Neural progenitor cell (in vitro differentiated cells): ENCODE measurements at regions not wholly inside any gene's neighbourhood (a gene's known extent, or its start where the extent isn't known, plus 50 kb on each side); places are given as distances from the start of the nearest gene placed in this dataset.

Experiments used
- DNase-seq: peaks from one replicate; pipeline ENCODE4 v3.0.0-alpha.2; 2016; ENCODE audit warnings: low spot score
- H2AFZ ChIP-seq: fragments of 200-600 bp; sonication (generic); replicated peaks from 2 replicates; pipeline ENCODE4 v1.6.1; 2016; ENCODE audit warnings: antibody characterized with exemption
- H3F3A ChIP-seq: fragments of 200-600 bp; sonication (generic); 2 replicates; pipeline ENCODE4 v1.6.1; 2016; ENCODE audit warnings: antibody characterized with exemption, low read depth
- H3K27ac ChIP-seq: fragments of 200-600 bp; sonication (generic); 2 replicates; pipeline ENCODE4 v1.5.1; 2016; ENCODE audit warnings: mild to moderate bottlenecking
- H3K27me3 ChIP-seq: fragments of 200-600 bp; sonication (generic); 2 replicates; pipeline ENCODE4 v1.6.1; 2016; ENCODE audit warnings: mild to moderate bottlenecking, moderate library complexity
- H3K36me3 ChIP-seq: fragments of 200-600 bp; sonication (generic); 2 replicates; pipeline ENCODE4 v1.5.1; 2016
- H3K4me1 ChIP-seq: fragments of 200-600 bp; sonication (generic); 2 replicates; pipeline ENCODE4 v1.6.1; 2016; ENCODE audit warnings: mixed run types
- H3K4me2 ChIP-seq: fragments of 200-600 bp; sonication (generic); 2 replicates; pipeline ENCODE4 v1.6.1; 2016
- H3K4me3 ChIP-seq: fragments of 200-600 bp; sonication (generic); 2 replicates; pipeline ENCODE4 v1.5.1; 2016
- H3K79me2 ChIP-seq: fragments of 200-600 bp; sonication (generic); 2 replicates; pipeline ENCODE4 v1.6.1; 2016; ENCODE audit warnings: low read depth
- H3K9ac ChIP-seq: fragments of 200-600 bp; sonication (generic); 2 replicates; pipeline ENCODE4 v1.6.1; 2016
- H3K9me3 ChIP-seq: fragments of 200-600 bp; sonication (generic); 2 replicates; pipeline ENCODE4 v1.5.1; 2016; ENCODE audit warnings: low read depth
- H4K20me1 ChIP-seq: fragments of 200-600 bp; sonication (generic); 2 replicates; pipeline ENCODE4 v1.6.1; 2016; ENCODE audit warnings: low read depth
- H3K27ac Mint-ChIP-seq: 3 replicates; pipeline ENCODE4 v1.8.0; 2021; ENCODE audit warnings: mixed read lengths
- H3K27me3 Mint-ChIP-seq: 2 replicates; pipeline ENCODE4 v1.8.0; 2022; ENCODE audit warnings: low read depth, mild to moderate bottlenecking, inconsistent platforms, moderate library complexity, mixed read lengths; ENCODE audit not compliant: insufficient read depth
- H3K36me3 Mint-ChIP-seq: 3 replicates; pipeline ENCODE4 v1.8.0; 2021; ENCODE audit warnings: mixed read lengths
- H3K4me1 Mint-ChIP-seq: 3 replicates; pipeline ENCODE4 v1.8.0; 2021; ENCODE audit warnings: mixed read lengths
- H3K4me3 Mint-ChIP-seq: 3 replicates; pipeline ENCODE4 v1.8.0; 2021; ENCODE audit warnings: mild to moderate bottlenecking, moderate library complexity, mixed read lengths
- H3K9me3 Mint-ChIP-seq: 3 replicates; pipeline ENCODE4 v1.8.0; 2020; ENCODE audit warnings: mixed read lengths
- EZH2 ChIP-seq: fragments of 200-600 bp; sonication (generic); IDR thresholded peaks from 2 replicates; pipeline ENCODE4 v1.6.1; 2017; ENCODE audit warnings: antibody characterized with exemption, mild to moderate bottlenecking, moderate library complexity
- EZH2phosphoT487 ChIP-seq: fragments of 200-600 bp; sonication (generic); IDR thresholded peaks from 2 replicates; pipeline ENCODE4 v1.6.1; 2017; ENCODE audit warnings: antibody characterized with exemption
- TF ChIP-seq, protein P1 (sequence below): fragments of 200-600 bp; sonication (generic); IDR thresholded peaks from 2 replicates; pipeline ENCODE4 v1.5.1; 2017; ENCODE audit warnings: antibody characterized with exemption, mild to moderate bottlenecking

DNA sequence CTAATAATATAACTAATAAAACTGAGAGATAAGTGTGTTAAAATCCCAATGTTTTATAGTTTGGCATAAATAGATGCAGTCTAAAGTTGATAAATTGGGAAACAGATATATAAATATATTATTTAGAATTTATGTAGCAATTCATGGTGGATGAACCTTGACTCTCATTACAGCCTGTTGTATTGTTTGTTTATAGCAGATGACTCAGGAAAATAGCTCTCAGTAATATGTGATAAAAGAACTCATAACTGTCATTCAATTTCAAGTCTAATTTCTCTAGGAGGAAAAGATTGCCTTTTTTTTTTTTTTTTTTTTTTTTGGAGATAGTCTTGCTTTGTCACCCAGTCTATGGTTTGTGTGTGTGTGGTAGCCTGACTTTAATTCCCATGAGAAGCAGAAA is 603.2 kb upstream of the PKN2 start:
- Histone ChIP-seq H3K9ac (no peak overlapping the region), H4K20me1 (no peaks in the 10 kb centered on the region), H3K36me3 (no peaks in the 10 kb centered on the region), H3F3A (no peaks in the 10 kb centered on the region), H3K4me1 (no peaks in the 10 kb centered on the region), H3K27me3 (no peaks in the 10 kb centered on the region), H2AFZ (no peak overlapping the region), H3K27ac (no peak overlapping the region), H3K4me3 (no peak overlapping the region), H3K4me2 (no peak overlapping the region), H3K79me2 (no peaks in the 10 kb centered on the region), H3K9me3 (no peaks in the 10 kb centered on the region)
- Mint-ChIP-seq H3K27me3 (peaks cover 3% of the 10 kb centered on the region), H3K9me3 (peaks cover 6% of the 10 kb centered on the region), H3K27ac (no peak overlapping the region), H3K4me3 (no peak overlapping the region), H3K36me3 (no peaks in the 10 kb centered on the region), H3K4me1 (no peaks in the 10 kb centered on the region)
- TF ChIP-seq EZH2phosphoT487 (no peak), EZH2 (no peak)
- TF ChIP-seq, protein P1, sequence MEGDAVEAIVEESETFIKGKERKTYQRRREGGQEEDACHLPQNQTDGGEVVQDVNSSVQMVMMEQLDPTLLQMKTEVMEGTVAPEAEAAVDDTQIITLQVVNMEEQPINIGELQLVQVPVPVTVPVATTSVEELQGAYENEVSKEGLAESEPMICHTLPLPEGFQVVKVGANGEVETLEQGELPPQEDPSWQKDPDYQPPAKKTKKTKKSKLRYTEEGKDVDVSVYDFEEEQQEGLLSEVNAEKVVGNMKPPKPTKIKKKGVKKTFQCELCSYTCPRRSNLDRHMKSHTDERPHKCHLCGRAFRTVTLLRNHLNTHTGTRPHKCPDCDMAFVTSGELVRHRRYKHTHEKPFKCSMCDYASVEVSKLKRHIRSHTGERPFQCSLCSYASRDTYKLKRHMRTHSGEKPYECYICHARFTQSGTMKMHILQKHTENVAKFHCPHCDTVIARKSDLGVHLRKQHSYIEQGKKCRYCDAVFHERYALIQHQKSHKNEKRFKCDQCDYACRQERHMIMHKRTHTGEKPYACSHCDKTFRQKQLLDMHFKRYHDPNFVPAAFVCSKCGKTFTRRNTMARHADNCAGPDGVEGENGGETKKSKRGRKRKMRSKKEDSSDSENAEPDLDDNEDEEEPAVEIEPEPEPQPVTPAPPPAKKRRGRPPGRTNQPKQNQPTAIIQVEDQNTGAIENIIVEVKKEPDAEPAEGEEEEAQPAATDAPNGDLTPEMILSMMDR, result no peak
- no peak for DNase-seq

DNA sequence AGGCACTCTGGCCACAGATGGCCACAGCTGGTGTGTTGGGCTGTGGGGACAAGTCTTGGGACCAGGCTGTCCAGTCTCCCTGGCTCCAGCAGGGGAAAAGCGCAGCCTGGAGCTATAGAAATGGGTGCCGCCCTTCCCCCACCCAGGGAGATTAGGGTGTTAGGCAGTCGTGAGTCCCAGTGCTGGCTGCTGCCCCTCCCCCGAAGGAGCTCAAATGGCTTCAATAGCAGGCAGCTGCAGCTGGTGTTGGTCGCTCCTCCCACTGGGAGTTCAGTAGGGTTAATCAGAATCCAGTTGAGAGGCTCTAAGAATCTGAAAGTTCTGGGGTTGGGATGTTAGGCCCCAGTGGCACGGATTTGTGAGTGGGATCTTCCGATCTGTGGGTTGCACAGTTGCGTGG is 595.6 kb upstream of the PKN2 start:
- peaks cover 3% of the 10 kb centered on the region for H3K4me1 Mint-ChIP-seq
- Histone ChIP-seq H3F3A (no peaks in the 10 kb centered on the region), H3K36me3 (no peaks in the 10 kb centered on the region), H3K27me3 (no peaks in the 10 kb centered on the region), H3K4me3 (no peak overlapping the region), H3K9me3 (no peaks in the 10 kb centered on the region), H3K4me1 (no peaks in the 10 kb centered on the region), H3K9ac (no peak overlapping the region), H3K79me2 (no peaks in the 10 kb centered on the region), H4K20me1 (no peaks in the 10 kb centered on the region), H2AFZ (peak overlapping the region; percentile 42), H3K27ac (no peak overlapping the region), H3K4me2 (peak overlapping the region; percentile 27)
- TF ChIP-seq, protein P1, result no peak
- TF ChIP-seq EZH2, result no peak
- TF ChIP-seq EZH2phosphoT487, result no peak
- H3K36me3 Mint-ChIP-seq, result no peaks in the 10 kb centered on the region
- peaks cover 14% of the 10 kb centered on the region for H3K9me3 Mint-ChIP-seq
- H3K27ac Mint-ChIP-seq, result no peak overlapping the region
- H3K4me3 Mint-ChIP-seq, result no peak overlapping the region
- H3K27me3 Mint-ChIP-seq, result peaks cover 3% of the 10 kb centered on the region
- peak; percentile 43 for DNase-seq

DNA sequence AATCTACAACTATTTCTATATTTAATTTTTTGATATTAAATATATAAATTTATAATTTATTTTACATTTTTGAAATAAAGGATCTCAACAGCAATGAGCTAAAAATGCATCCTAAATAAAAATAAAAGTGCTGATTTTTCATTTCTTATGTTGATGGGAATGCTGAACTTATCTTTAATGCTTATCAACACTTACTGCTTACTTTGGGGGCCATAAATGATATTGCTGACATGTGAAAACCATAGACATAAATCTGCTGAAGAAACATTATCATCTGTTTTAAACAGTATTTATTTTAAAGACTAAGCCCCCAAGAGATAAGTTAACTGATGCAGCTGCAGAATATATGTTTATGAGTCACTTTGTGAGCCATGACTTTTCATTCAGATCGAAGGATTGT is 594.1 kb upstream of the PKN2 start:
- Mint-ChIP-seq H3K27ac (no peak overlapping the region), H3K9me3 (peaks cover 13% of the 10 kb centered on the region), H3K4me3 (no peak overlapping the region), H3K27me3 (peaks cover 3% of the 10 kb centered on the region), H3K4me1 (peaks cover 3% of the 10 kb centered on the region), H3K36me3 (no peaks in the 10 kb centered on the region)
- no peak overlapping the region for H3K9ac ChIP-seq
- DNase-seq, result no peak
- H3K36me3 ChIP-seq, result no peaks in the 10 kb centered on the region
- H3K9me3 ChIP-seq, result no peaks in the 10 kb centered on the region
- no peaks in the 10 kb centered on the region for H4K20me1 ChIP-seq
- H3K27me3 ChIP-seq, result no peaks in the 10 kb centered on the region
- H2AFZ ChIP-seq, result no peak overlapping the region
- no peak overlapping the region for H3K4me2 ChIP-seq
- TF ChIP-seq EZH2 (no peak), EZH2phosphoT487 (no peak)
- TF ChIP-seq, protein P1, result no peak
- H3K4me1 ChIP-seq, result no peaks in the 10 kb centered on the region
- H3K79me2 ChIP-seq, result no peaks in the 10 kb centered on the region
- H3K4me3 ChIP-seq, result no peak overlapping the region
- no peaks in the 10 kb centered on the region for H3F3A ChIP-seq
- H3K27ac ChIP-seq, result no peak overlapping the region
